HCT116 (cell line): ENCODE measurements at regions not wholly inside any gene's neighbourhood (a gene's known extent, or its start where the extent isn't known, plus 50 kb on each side); places are given as distances from the start of the nearest gene placed in this dataset.

ENCODE experiments used
- CTCF ChIP-seq, 3 experiments: fragments of 200-600 bp in 1 of 3; sonication (generic) in 1 of 3; IDR thresholded peaks in 2 of 3; conservative IDR thresholded peaks in 1 of 3; 2 replicates each; pipeline ENCODE4 v1.5.1; 2012 to 2017; ENCODE audit warnings: low read depth in 2 of 3, low read length in 2 of 3, antibody characterized with exemption in 1 of 3, borderline replicate concordance in 1 of 3, control low read depth in 1 of 3, mild to moderate bottlenecking in 1 of 3, mixed read lengths in 1 of 3, mixed run types in 1 of 3, moderate library complexity in 1 of 3; ENCODE audit not compliant: insufficient read depth in 1 of 3
- EZH2 ChIP-seq: fragments of 200-600 bp; sonication (generic); IDR thresholded peaks from 2 replicates; pipeline ENCODE4 v1.6.1; 2017; ENCODE audit warnings: antibody characterized with exemption, mixed run types
- JUND ChIP-seq: IDR thresholded peaks from 2 replicates; pipeline ENCODE4 v1.6.1; 2012

DNA sequence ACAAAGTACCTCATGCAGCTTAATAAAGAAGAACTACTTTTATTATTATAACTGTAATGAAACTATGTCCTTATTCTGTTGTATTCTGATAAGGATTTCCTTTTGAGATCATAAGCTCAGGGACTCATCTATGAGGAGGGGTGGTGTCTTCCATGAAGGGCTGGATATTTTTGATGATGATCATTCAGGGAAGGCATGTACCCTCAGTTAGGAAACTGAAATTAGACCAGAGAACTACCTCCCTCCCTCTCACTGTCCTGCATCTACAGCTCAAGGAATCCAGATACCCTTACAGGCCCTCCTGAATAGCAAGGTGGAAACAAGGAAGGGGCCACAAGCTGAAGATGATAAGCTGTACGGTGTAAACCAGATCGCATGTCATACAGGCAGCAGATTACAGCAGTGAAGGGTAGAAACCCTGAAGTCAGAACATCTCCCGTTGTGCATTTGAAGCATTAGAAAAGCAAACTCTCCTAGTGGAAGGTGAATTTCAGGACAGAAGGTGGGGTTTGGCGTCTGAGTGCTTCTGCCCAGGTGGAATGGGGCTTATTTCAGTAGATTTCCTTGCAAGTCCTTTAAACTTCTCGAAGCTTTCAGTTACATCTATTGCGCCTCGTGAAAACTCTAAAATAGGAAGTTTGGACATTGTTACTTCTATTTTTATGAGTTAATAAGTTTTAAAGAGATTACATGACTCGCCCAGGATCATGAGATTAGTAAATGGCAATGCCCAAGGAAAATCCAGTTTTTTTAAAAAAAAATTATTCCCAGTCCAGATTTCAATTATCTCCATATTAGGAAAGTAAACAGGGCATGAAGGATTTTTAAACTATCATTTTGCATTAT is 101.1 kb upstream of the HNRNPU start:
- TF ChIP-seq EZH2 (no peak), CTCF (IDR thresholded peaks at IDR 0.05 in 2 of 3, conservative IDR thresholded peaks at IDR 0.05 in 1 of 3; ENCODE audit: borderline replicate concordance in 1 of 3, insufficient read depth in 1 of 3, low read depth in 2 of 3, low read length in 2 of 3) (no peak), JUND (no peak)
